GM23338 (cell line): ENCODE measurements at regions not wholly inside any gene's neighbourhood (a gene's known extent, or its start where the extent isn't known, plus 50 kb on each side); places are given as distances from the start of the nearest gene placed in this dataset.

Experiments
- ATAC-seq: fragments of 200-7000 bp; cut with Tn5 transposase; 3 replicates; pipeline ENCODE4 v1.9.1; 2020
- DNase-seq: peaks from one replicate; pipeline ENCODE4 v3.0.0-alpha.2; 2015; ENCODE audit warnings: low spot score
- H2AFZ ChIP-seq: fragments of 200-600 bp; sonication (generic); 2 replicates; pipeline ENCODE4 v1.8.0; 2016; ENCODE audit warnings: antibody characterized with exemption, mild to moderate bottlenecking, moderate library complexity
- H3F3A ChIP-seq: fragments of 200-600 bp; sonication (generic); replicated peaks from 2 replicates; pipeline ENCODE4 v1.8.0; 2017; ENCODE audit warnings: antibody characterized with exemption, mixed run types, low read depth
- H3K27ac ChIP-seq: fragments of 200-600 bp; sonication (generic); 2 replicates; pipeline ENCODE4 v1.6.1; 2016; ENCODE audit warnings: low read depth
- H3K27me3 ChIP-seq: fragments of 200-600 bp; sonication (generic); 2 replicates; pipeline ENCODE4 v1.8.0; 2016; ENCODE audit warnings: mild to moderate bottlenecking, mixed run types, moderate library complexity; ENCODE audit not compliant: insufficient read depth
- H3K36me3 ChIP-seq: fragments of 200-600 bp; sonication (generic); 2 replicates; pipeline ENCODE4 v1.8.0; 2016; ENCODE audit warnings: mild to moderate bottlenecking; ENCODE audit not compliant: insufficient read depth
- H3K4me1 ChIP-seq: fragments of 200-600 bp; sonication (generic); 2 replicates; pipeline ENCODE4 v1.8.0; 2016; ENCODE audit warnings: mild to moderate bottlenecking, moderate library complexity; ENCODE audit not compliant: insufficient read depth
- H3K4me2 ChIP-seq: fragments of 200-600 bp; sonication (generic); 2 replicates; pipeline ENCODE4 v1.7.1; 2017; ENCODE audit warnings: mixed run types
- H3K4me3 ChIP-seq: fragments of 200-600 bp; sonication (generic); 2 replicates; pipeline ENCODE4 v1.6.1; 2016; ENCODE audit warnings: mixed run types
- H3K79me2 ChIP-seq: fragments of 200-600 bp; sonication (generic); replicated peaks from 2 replicates; pipeline ENCODE4 v1.8.0; 2017; ENCODE audit warnings: mild to moderate bottlenecking; ENCODE audit not compliant: insufficient read depth
- H3K9me2 ChIP-seq: fragments of 200-600 bp; sonication (generic); 2 replicates; pipeline ENCODE4 v1.8.0; 2017; ENCODE audit not compliant: insufficient read depth
- H4K20me1 ChIP-seq: fragments of 200-600 bp; sonication (generic); replicated peaks from 2 replicates; pipeline ENCODE4 v1.8.0; 2017; ENCODE audit warnings: mild to moderate bottlenecking; ENCODE audit not compliant: insufficient read depth
- H3K27ac Mint-ChIP-seq: 2 replicates; pipeline ENCODE4 v1.8.0; 2020; ENCODE audit warnings: inconsistent platforms, mild to moderate bottlenecking, moderate library complexity, mixed read lengths
- H3K27me3 Mint-ChIP-seq: 3 replicates; pipeline ENCODE4 v1.8.0; 2022; ENCODE audit warnings: low read depth, mild to moderate bottlenecking, moderate library complexity, mixed read lengths, inconsistent platforms; ENCODE audit not compliant: insufficient read depth, poor library complexity
- H3K36me3 Mint-ChIP-seq: 3 replicates; pipeline ENCODE4 v1.8.0; 2021; ENCODE audit warnings: low read depth, mild to moderate bottlenecking, inconsistent platforms, moderate library complexity, mixed read lengths
- H3K4me1 Mint-ChIP-seq: 3 replicates; pipeline ENCODE4 v1.8.0; 2020; ENCODE audit warnings: mild to moderate bottlenecking, inconsistent platforms, mixed read lengths
- H3K4me3 Mint-ChIP-seq: 3 replicates; pipeline ENCODE4 v1.8.0; 2021; ENCODE audit warnings: moderate library complexity, mild to moderate bottlenecking, inconsistent platforms, mixed read lengths
- H3K9me3 Mint-ChIP-seq: 3 replicates; pipeline ENCODE4 v1.8.0; 2020; ENCODE audit warnings: moderate library complexity, mild to moderate bottlenecking, inconsistent platforms, mixed read lengths
- CREB1 ChIP-seq: fragments of 250-450 bp; sonication (Bioruptor Pico); IDR thresholded peaks from 2 replicates; pipeline ENCODE4 v1.5.0; 2020; ENCODE audit warnings: low read depth, mild to moderate bottlenecking, moderate library complexity
- EZH2 ChIP-seq: fragments of 200-600 bp; sonication (generic); IDR thresholded peaks from one replicate; pipeline ENCODE4 v1.8.0; 2017; ENCODE audit warnings: antibody characterized with exemption, mild to moderate bottlenecking, low read depth; ENCODE audit not compliant: unreplicated experiment
- EZH2phosphoT487 ChIP-seq: fragments of 200-600 bp; sonication (generic); IDR thresholded peaks from one replicate; pipeline ENCODE4 v1.8.1; 2018; ENCODE audit warnings: antibody characterized with exemption; ENCODE audit not compliant: unreplicated experiment
- JUNB ChIP-seq: IDR thresholded peaks from one replicate; pipeline ENCODE4 v1.6.1; 2016; ENCODE audit warnings: antibody characterized with exemption; ENCODE audit not compliant: unreplicated experiment
- NANOG ChIP-seq: IDR thresholded peaks from 2 replicates; pipeline ENCODE4 v1.6.1; 2016; ENCODE audit warnings: antibody characterized with exemption, borderline replicate concordance
- POLR2AphosphoS5 ChIP-seq: IDR thresholded peaks from 2 replicates; pipeline ENCODE4 v1.6.1; 2016; ENCODE audit warnings: antibody characterized with exemption, low read depth
- STAT1 ChIP-seq: IDR thresholded peaks from one replicate; pipeline ENCODE4 v1.6.1; 2016; ENCODE audit warnings: antibody characterized with exemption; ENCODE audit not compliant: unreplicated experiment
- ZNF114 ChIP-seq: fragments of 250-450 bp; sonication (Bioruptor Pico); IDR thresholded peaks from 2 replicates; pipeline ENCODE4 v1.5.0; 2020; ENCODE audit warnings: mild to moderate bottlenecking, moderate library complexity
- ZNF331 ChIP-seq: fragments of 250-450 bp; sonication (Bioruptor Pico); IDR thresholded peaks from 2 replicates; pipeline ENCODE4 v1.5.0; 2020; ENCODE audit warnings: low read depth, mild to moderate bottlenecking, moderate library complexity
- TF ChIP-seq, protein P1 (sequence below): fragments of 250-450 bp; sonication (Bioruptor Pico); IDR thresholded peaks from 2 replicates; pipeline ENCODE4 v1.5.0; 2020; ENCODE audit warnings: mild to moderate bottlenecking, moderate library complexity
- TF ChIP-seq, protein P2 (sequence below): IDR thresholded peaks from 2 replicates; pipeline ENCODE4 v1.6.1; 2016; ENCODE audit warnings: antibody characterized with exemption
- TF ChIP-seq, protein P3 (sequence below): IDR thresholded peaks from one replicate; pipeline ENCODE4 v1.6.1; 2018; ENCODE audit warnings: antibody characterized with exemption; ENCODE audit not compliant: unreplicated experiment
- TF ChIP-seq, protein P4 (sequence below), 2 experiments: fragments of 200-600 bp in 1 of 2; sonication (generic) in 1 of 2; conservative IDR thresholded peaks; 2 replicates each; pipeline versions ENCODE4 v1.5.1 to v1.6.1; 2016 to 2017; ENCODE audit warnings: antibody characterized with exemption in 2 of 2, low read depth in 2 of 2, mild to moderate bottlenecking in 2 of 2, moderate library complexity in 1 of 2

DNA sequence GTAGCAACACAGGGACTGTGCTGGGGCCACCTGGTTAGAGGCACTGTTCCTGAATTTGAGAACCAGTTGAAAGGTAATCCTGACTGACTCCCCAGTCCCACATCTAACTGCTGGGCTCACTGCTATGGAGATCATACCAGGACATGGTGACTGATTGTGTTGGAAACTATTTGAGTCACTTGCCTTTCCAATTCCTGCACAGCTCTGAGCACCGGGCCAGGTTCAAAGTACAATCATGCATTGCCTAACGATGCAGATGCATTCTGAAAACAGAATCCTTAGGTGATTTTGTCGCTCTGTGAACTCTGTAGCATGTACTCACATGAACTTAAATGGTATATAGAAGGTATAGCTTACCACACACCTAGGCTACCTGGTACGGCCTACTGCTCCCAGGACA is 215.3 kb downstream of the BMP7 start:
- ATAC-seq = no peak

More for the DNA sequence above, 215.3 kb downstream of the BMP7 start:
- H3K36me3 ChIP-seq = no peaks in the 10 kb centered on the region
- Mint-ChIP-seq H3K4me1 (peaks cover 5% of the 10 kb centered on the region; the same call in 2 of the 3 replicates), H3K4me3 (no peak overlapping the region), H3K36me3 (no peaks in the 10 kb centered on the region), H3K27ac (no peak overlapping the region), H3K9me3 (no peaks in the 10 kb centered on the region), H3K27me3 (peaks cover 8% of the 10 kb centered on the region)
- H3K4me2 ChIP-seq = no peak overlapping the region
- TF ChIP-seq EZH2phosphoT487 (no peak), NANOG (no peak), EZH2 (no peak), ZNF114 (CRISPR knock-in tag) (no peak), STAT1 (no peak), JUNB (no peak), CREB1 (no peak), POLR2AphosphoS5 (no peak), ZNF331 (CRISPR knock-in tag) (no peak)
- TF ChIP-seq, protein P1, sequence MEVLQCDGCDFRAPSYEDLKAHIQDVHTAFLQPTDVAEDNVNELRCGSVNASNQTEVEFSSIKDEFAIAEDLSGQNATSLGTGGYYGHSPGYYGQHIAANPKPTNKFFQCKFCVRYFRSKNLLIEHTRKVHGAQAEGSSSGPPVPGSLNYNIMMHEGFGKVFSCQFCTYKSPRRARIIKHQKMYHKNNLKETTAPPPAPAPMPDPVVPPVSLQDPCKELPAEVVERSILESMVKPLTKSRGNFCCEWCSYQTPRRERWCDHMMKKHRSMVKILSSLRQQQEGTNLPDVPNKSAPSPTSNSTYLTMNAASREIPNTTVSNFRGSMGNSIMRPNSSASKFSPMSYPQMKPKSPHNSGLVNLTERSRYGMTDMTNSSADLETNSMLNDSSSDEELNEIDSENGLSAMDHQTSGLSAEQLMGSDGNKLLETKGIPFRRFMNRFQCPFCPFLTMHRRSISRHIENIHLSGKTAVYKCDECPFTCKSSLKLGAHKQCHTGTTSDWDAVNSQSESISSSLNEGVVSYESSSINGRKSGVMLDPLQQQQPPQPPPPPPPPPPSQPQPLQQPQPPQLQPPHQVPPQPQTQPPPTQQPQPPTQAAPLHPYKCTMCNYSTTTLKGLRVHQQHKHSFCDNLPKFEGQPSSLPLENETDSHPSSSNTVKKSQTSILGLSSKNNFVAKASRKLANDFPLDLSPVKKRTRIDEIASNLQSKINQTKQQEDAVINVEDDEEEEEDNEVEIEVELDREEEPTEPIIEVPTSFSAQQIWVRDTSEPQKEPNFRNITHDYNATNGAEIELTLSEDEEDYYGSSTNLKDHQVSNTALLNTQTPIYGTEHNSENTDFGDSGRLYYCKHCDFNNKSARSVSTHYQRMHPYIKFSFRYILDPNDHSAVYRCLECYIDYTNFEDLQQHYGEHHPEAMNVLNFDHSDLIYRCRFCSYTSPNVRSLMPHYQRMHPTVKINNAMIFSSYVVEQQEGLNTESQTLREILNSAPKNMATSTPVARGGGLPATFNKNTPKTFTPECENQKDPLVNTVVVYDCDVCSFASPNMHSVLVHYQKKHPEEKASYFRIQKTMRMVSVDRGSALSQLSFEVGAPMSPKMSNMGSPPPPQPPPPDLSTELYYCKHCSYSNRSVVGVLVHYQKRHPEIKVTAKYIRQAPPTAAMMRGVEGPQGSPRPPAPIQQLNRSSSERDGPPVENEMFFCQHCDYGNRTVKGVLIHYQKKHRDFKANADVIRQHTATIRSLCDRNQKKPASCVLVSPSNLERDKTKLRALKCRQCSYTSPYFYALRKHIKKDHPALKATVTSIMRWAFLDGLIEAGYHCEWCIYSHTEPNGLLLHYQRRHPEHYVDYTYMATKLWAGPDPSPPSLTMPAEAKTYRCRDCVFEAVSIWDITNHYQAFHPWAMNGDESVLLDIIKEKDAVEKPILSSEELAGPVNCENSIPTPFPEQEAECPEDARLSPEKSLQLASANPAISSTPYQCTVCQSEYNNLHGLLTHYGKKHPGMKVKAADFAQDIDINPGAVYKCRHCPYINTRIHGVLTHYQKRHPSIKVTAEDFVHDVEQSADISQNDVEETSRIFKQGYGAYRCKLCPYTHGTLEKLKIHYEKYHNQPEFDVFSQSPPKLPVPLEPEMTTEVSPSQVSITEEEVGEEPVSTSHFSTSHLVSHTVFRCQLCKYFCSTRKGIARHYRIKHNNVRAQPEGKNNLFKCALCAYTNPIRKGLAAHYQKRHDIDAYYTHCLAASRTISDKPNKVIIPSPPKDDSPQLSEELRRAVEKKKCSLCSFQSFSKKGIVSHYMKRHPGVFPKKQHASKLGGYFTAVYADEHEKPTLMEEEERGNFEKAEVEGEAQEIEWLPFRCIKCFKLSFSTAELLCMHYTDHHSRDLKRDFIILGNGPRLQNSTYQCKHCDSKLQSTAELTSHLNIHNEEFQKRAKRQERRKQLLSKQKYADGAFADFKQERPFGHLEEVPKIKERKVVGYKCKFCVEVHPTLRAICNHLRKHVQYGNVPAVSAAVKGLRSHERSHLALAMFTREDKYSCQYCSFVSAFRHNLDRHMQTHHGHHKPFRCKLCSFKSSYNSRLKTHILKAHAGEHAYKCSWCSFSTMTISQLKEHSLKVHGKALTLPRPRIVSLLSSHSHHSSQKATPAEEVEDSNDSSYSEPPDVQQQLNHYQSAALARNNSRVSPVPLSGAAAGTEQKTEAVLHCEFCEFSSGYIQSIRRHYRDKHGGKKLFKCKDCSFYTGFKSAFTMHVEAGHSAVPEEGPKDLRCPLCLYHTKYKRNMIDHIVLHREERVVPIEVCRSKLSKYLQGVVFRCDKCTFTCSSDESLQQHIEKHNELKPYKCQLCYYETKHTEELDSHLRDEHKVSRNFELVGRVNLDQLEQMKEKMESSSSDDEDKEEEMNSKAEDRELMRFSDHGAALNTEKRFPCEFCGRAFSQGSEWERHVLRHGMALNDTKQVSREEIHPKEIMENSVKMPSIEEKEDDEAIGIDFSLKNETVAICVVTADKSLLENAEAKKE (CRISPR knock-in tag) = no peak
- TF ChIP-seq, protein P2, sequence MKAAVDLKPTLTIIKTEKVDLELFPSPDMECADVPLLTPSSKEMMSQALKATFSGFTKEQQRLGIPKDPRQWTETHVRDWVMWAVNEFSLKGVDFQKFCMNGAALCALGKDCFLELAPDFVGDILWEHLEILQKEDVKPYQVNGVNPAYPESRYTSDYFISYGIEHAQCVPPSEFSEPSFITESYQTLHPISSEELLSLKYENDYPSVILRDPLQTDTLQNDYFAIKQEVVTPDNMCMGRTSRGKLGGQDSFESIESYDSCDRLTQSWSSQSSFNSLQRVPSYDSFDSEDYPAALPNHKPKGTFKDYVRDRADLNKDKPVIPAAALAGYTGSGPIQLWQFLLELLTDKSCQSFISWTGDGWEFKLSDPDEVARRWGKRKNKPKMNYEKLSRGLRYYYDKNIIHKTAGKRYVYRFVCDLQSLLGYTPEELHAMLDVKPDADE = no peak
- TF ChIP-seq, protein P3, sequence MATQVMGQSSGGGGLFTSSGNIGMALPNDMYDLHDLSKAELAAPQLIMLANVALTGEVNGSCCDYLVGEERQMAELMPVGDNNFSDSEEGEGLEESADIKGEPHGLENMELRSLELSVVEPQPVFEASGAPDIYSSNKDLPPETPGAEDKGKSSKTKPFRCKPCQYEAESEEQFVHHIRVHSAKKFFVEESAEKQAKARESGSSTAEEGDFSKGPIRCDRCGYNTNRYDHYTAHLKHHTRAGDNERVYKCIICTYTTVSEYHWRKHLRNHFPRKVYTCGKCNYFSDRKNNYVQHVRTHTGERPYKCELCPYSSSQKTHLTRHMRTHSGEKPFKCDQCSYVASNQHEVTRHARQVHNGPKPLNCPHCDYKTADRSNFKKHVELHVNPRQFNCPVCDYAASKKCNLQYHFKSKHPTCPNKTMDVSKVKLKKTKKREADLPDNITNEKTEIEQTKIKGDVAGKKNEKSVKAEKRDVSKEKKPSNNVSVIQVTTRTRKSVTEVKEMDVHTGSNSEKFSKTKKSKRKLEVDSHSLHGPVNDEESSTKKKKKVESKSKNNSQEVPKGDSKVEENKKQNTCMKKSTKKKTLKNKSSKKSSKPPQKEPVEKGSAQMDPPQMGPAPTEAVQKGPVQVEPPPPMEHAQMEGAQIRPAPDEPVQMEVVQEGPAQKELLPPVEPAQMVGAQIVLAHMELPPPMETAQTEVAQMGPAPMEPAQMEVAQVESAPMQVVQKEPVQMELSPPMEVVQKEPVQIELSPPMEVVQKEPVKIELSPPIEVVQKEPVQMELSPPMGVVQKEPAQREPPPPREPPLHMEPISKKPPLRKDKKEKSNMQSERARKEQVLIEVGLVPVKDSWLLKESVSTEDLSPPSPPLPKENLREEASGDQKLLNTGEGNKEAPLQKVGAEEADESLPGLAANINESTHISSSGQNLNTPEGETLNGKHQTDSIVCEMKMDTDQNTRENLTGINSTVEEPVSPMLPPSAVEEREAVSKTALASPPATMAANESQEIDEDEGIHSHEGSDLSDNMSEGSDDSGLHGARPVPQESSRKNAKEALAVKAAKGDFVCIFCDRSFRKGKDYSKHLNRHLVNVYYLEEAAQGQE = no peak
- TF ChIP-seq, protein P4, sequence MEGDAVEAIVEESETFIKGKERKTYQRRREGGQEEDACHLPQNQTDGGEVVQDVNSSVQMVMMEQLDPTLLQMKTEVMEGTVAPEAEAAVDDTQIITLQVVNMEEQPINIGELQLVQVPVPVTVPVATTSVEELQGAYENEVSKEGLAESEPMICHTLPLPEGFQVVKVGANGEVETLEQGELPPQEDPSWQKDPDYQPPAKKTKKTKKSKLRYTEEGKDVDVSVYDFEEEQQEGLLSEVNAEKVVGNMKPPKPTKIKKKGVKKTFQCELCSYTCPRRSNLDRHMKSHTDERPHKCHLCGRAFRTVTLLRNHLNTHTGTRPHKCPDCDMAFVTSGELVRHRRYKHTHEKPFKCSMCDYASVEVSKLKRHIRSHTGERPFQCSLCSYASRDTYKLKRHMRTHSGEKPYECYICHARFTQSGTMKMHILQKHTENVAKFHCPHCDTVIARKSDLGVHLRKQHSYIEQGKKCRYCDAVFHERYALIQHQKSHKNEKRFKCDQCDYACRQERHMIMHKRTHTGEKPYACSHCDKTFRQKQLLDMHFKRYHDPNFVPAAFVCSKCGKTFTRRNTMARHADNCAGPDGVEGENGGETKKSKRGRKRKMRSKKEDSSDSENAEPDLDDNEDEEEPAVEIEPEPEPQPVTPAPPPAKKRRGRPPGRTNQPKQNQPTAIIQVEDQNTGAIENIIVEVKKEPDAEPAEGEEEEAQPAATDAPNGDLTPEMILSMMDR (conservative IDR thresholded peaks at IDR 0.05; ENCODE audit: low read depth in 2 of 2) = no peak
- no peak overlapping the region for H3K4me3 ChIP-seq
- no peaks in the 10 kb centered on the region for H3K4me1 ChIP-seq
- no peaks in the 10 kb centered on the region for H3K9me2 ChIP-seq
- DNase-seq = no peak
- H3K27ac ChIP-seq = no peak overlapping the region
- no peak overlapping the region for H2AFZ ChIP-seq
- H3K79me2 ChIP-seq = no peaks in the 10 kb centered on the region
- no peaks in the 10 kb centered on the region for H3F3A ChIP-seq
- H4K20me1 ChIP-seq = no peaks in the 10 kb centered on the region
- H3K27me3 ChIP-seq = no peaks in the 10 kb centered on the region
